RCC 7860 (cell line): ENCODE measurements at regions not wholly inside any gene's neighbourhood (a gene's known extent, or its start where the extent isn't known, plus 50 kb on each side); places are given as distances from the start of the nearest gene placed in this dataset.
"Not testable (repeated sequence)": the region's sequence is repeated elsewhere in the genome, so short reads cannot be mapped to it uniquely, and the experiment has no call there.

Experiments
- DNase-seq: peaks from one replicate; pipeline ENCODE4 v3.0.0-alpha.2; 2015; ENCODE audit warnings: low spot score
- FAIRE-seq: peaks from 2 replicates; lab custom pipeline; 2012; peaks lifted over from hg19 to GRCh38; lab: Jason Lieb, UNC

GRCh38 chr4:164262508-164262907, 491.4 kb upstream of the SMIM31 start:
- not testable (repeated sequence) for FAIRE-seq, DNase-seq

GRCh38 chr4:164277414-164277813, 476.5 kb upstream of the SMIM31 start:
- DNase-seq, FAIRE-seq: not testable (repeated sequence)

GRCh38 chr4:164287173-164287572, 466.8 kb upstream of the SMIM31 start:
- DNase-seq: no peak
- no peak for FAIRE-seq

- no peak for FAIRE-seq
- DNase-seq: no peak
These were observed 465.4 kb upstream of the SMIM31 start for GRCh38 chr4:164288578-164288977.

- DNase-seq (no peak), FAIRE-seq (no peak)
These were observed 460.7 kb upstream of the SMIM31 start for GRCh38 chr4:164293203-164293602.

GRCh38 chr4:164293743-164294142, 460.2 kb upstream of the SMIM31 start:
- FAIRE-seq: no peak
- DNase-seq: no peak

- FAIRE-seq (no peak), DNase-seq (no peak)
These were observed 452.5 kb upstream of the SMIM31 start for GRCh38 chr4:164301430-164301829.

- DNase-seq (no peak), FAIRE-seq (no peak)
These were observed 449.8 kb upstream of the SMIM31 start for GRCh38 chr4:164304101-164304639.

GRCh38 chr4:164304861-164305260, 449.1 kb upstream of the SMIM31 start:
- FAIRE-seq (no peak), DNase-seq (no peak)

GRCh38 chr4:164307262-164307661, 446.7 kb upstream of the SMIM31 start:
- DNase-seq (no peak), FAIRE-seq (no peak)

GRCh38 chr4:164312671-164313070, 441.3 kb upstream of the SMIM31 start:
- DNase-seq: no peak
- no peak for FAIRE-seq

- DNase-seq (no peak), FAIRE-seq (no peak)
These were observed 440.1 kb upstream of the SMIM31 start for GRCh38 chr4:164313853-164314252.

GRCh38 chr4:164318350-164318749, 435.6 kb upstream of the SMIM31 start:
- FAIRE-seq: no peak

GRCh38 chr4:164319688-164320087, 434.2 kb upstream of the SMIM31 start:
- DNase-seq (no peak), FAIRE-seq (no peak)

More at GRCh38 chr4:164318350-164318749, 435.6 kb upstream of the SMIM31 start:
- no peak for DNase-seq

GRCh38 chr4:164320847-164321246, 433.1 kb upstream of the SMIM31 start:
- DNase-seq (no peak), FAIRE-seq (no peak)

GRCh38 chr4:164326056-164326455, 427.9 kb upstream of the SMIM31 start:
- no peak for FAIRE-seq
- DNase-seq: no peak

GRCh38 chr4:164337219-164337944, 416.5 kb upstream of the SMIM31 start:
- DNase-seq (no peak), FAIRE-seq (no peak)

GRCh38 chr4:164343472-164343976, 410.4 kb upstream of the SMIM31 start:
- DNase-seq (no peak), FAIRE-seq (no peak)

- FAIRE-seq: no peak
These were observed 408.2 kb upstream of the SMIM31 start for GRCh38 chr4:164345756-164346155.

GRCh38 chr4:164350061-164350460, 403.9 kb upstream of the SMIM31 start:
- no peak for FAIRE-seq
- DNase-seq: no peak

More at GRCh38 chr4:164345756-164346155, 408.2 kb upstream of the SMIM31 start:
- no peak for DNase-seq

- FAIRE-seq, DNase-seq: not testable (repeated sequence)
These were observed 403.2 kb upstream of the SMIM31 start for GRCh38 chr4:164350716-164351115.

- FAIRE-seq: no peak
- peak; percentile 3 for DNase-seq
These were observed 396.0 kb upstream of the SMIM31 start for GRCh38 chr4:164357957-164358356.
